ENCODE measurements at regions not wholly inside any gene's neighbourhood (a gene's known extent, or its start where the extent isn't known, plus 50 kb on each side); places are given as distances from the start of the nearest gene placed in this dataset.
A peak's percentile ranks its signal among the peaks of the same experiment; 100 is the strongest.
"Not testable (repeated sequence)": the region's sequence is repeated elsewhere in the genome, so short reads cannot be mapped to it uniquely, and the experiment has no call there.

DNA sequence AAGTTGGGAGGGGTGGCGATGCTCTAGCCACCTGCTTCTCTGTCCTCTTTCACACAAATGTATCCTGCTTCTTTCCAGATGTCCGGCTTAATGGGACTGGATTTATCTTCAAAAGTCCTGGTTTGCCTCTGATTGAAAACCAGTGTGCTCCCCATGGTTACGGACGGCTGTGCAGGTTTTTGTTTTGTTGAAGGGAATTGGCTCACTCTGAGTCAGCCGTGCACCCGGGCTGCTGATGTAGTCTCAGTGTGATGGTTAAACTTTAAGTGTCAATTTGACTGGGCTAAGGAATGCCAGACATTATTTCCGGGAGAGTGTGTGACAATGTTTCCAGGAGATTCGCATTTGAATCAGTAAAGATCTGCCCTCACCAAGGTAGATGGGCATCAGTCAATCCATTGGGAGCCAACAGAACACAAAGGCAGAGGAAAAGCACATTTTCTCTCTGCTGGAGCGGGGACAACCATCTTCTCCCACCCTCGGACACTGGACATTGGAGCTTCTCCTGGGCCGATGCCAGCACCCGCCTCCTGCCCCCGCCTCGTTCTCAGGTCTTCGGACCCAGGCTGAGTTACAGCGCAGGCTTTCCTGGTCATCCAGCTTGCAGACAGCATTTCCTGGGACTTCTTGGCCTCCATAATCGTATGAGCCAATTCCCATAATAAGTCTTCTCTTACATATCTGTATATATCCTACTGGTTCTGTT is 126.9 kb upstream of the TNRC6C start:
- peak; percentile 67 for DNase-seq

DNA sequence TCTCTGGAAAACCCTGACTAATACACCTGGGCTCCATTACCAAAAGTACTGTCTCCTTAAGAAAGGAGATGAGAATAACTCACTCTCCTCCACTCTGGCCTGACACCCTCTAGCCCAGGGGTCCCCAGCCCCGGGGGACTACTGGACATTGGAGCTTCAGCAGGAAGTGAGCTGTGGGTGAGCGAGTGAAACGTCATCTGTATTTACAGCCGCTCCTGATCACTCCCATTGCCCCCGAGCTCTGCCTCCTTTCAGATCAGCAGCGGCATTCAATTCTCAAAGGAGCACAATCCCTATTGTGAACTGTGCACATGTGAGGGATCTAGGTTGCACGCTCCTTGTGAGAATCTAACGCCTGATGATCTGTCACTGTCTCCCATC is 126.3 kb upstream of the TNRC6C start:
- DNase-seq = no peak

DNA sequence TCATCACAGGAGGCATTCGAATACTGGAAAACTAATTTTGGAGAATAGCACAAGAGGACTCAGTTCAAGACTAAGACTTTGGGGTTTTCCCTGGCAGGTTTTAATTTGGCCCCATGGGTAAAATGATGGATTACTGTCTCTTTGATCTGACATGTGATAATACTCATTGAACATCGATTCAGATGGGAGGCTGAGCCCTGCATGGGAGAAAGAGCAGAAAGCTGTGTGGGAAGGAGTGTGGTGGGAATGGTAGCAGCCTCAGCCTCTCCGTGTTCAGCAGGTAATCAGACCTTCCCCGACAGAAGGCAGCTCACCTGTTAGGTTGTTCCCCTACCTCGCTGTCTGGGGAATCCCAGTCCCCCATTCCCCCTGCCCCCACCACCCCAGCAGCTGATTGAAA is 124.7 kb upstream of the TNRC6C start:
- DNase-seq = no peak

DNA sequence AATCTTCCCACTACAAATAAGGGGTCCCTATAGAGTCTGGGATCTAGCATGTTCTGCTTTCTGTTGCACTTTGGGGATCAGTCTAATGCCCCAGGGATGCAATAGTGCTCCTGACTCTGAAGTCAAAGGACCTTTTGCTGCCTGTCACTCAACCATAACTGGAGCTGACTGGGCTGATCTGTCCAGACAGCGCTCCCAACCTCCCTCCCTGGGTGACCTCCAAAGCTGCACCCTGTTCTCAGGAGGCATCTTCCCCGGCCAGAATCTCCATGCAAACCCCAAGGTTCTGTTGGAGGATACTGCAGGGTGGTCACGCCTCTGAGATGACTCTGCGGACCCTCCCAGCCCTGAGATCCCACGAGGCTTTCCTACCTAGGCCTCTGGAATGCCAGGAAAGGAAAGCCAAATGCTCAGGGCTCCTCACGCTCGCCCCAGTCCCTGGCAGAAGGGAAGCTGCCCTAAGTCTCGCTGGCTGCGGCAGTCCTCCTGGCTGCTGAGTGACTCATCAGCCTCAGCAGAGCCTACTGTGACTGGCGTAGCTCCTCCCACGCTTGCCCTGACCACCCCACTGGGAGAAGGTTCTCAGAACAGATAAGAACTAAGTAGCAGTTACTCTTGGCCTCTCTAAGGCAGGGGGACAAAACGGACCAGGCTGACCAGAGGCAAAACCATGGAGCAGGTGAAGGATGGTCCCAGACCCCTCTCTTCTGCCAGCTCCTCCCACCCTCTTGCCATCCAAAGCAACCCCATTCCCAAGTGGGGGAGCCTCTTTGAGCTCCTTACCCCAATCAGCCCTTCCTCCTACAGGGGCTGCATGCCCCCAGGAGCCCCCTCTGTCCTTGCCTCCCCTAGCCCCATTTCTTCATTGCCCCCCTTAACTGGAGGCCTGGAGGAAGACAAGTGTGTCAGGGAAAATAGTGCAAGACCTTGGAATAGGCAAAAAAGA is 124.1 kb upstream of the TNRC6C start:
- DNase-seq = peak; percentile 75

DNA sequence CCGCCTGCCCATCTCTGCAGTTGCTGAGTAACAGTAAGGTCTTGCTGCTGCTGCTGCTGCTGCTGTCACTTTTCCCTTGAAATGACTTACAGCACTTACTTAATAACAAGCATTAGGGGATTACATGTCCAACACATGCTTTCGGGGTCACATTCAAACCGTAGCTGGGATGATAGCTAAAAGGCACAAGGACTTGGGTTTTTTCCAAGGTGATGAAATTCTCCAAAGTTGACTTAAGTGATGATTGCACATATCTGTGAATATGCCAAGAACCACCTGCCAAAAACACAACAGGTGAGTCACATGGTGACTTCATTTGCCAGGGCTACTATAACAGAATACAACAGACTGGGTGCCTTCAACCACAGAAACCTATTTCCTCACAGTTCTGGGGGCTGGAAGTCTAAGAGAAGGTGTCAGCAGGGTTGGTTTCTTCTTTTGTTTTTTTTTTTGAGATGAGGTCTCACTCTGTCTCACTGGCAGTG is 121.9 kb upstream of the TNRC6C start:
- peak; percentile 40 for DNase-seq

DNA sequence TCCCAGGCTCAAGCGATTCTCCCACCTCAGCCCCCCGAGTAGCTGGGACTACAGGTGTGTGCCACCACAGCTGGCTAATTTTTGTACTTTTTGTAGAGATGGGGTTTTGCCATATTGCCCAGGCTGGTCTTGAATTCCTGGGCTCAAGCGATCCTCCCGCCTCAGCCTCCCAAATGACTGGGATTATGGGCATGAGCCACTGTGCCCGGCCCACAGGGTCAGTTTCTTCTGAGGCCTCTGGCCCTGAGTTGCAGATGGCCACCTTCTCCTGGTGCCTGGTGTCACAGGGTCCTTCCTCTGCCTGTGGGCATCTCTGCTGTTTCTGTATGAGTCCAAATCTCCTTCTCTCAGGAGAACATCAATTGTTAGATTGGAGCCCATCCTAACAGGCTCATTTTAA is 121.4 kb upstream of the TNRC6C start:
- not testable (repeated sequence) for DNase-seq

DNA sequence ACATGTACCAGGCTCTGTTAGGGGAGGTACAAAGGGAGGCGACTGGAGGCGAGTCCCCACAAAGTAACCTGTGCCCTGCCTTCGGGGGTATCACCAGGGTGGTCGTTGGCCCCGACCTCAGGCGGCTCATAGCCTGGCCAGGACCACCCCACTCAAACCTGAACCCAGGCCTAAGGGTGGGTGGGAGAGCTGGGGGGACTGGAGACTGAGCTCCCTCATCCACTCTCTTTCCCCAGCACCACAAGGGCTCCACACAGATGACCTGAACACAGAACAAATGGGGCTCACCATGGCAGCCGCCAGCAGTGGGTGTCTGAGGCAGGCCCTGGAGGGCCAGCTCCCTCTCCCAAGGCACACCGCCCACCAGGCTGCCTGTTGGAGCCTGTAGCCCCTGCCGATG is 120.6 kb upstream of the TNRC6C start:
- no peak for DNase-seq

DNA sequence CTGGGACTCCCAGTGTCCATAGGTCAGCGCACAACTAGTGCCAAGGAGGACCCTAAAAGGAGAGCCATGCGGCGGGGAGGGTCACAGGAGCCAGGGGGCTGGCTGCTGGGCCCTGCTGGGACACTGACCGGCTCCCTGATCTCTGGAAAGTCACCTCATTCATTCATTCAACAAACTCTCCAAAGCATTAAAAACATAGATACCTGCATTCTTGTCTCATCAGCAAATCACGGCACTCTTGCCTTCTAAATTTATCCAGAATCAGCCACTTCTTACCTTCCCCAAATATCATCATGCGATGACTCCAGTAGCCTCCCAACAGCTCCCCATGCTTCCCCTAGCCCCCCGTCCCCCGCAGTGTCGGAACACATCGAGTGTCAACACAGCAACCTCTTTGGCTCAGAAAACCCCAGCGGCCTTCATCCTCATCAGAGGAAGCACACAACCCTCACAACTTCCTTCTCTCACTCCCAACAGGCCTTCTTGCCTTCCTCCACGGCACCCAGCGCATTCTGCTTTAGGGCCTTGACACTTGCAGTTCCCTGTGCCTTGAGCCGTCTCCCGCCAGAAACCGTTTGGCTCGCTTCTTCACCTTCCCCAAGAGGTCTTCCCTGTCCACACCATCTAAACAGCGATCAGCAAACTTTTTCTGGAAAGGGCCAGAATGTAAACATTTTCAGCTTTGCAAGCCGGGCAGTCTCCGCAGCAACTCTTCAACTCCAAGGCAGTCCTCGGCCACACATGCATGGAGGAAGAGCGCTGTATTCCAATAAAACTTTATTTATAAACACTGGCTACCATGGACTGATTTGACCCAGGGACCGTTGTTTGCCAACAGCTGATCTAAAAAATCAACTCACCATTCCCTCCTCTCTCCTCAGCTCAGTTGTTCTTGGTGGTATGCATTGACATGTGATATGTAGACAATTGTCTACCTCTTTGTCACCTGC is 119.5 kb upstream of the TNRC6C start:
- DNase-seq = no peak

DNA sequence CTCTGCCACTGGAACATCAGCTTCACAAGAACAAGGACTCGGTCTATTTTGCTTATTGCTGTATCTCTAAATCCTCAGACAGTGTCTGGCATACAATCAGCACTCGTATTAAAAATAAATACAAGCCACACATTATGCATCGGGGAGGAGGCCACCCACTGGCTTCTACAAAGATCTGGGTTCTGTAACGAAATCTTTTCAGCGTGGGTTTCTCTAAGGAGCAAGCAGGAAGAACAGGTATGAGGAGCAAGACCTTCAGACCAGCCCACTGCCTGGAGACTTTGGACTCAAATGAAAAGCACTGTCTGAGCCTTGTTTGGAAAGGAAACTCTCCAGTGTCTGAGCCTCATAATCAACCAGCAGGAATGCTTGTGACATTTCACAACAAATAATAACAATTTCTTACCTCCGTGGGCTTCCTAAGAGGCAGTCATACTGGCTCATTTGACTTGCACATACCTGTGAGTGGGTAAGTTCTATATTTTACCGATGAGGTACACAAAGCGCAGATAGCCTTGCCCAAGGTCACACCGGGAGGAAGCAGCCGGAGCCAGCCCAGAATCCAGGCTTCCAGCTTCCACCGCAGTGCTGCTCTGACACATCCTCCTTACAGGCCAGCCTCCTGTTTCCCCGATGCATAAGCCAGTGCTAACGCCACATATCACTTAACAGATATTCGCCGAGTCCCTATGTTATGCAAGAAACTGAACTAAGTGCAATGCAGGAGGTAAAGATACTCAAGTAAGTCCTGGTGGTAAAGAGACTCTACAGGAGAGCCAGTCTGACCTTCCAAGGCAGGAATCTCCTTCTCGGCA is 118.6 kb upstream of the TNRC6C start:
- DNase-seq = no peak

DNA sequence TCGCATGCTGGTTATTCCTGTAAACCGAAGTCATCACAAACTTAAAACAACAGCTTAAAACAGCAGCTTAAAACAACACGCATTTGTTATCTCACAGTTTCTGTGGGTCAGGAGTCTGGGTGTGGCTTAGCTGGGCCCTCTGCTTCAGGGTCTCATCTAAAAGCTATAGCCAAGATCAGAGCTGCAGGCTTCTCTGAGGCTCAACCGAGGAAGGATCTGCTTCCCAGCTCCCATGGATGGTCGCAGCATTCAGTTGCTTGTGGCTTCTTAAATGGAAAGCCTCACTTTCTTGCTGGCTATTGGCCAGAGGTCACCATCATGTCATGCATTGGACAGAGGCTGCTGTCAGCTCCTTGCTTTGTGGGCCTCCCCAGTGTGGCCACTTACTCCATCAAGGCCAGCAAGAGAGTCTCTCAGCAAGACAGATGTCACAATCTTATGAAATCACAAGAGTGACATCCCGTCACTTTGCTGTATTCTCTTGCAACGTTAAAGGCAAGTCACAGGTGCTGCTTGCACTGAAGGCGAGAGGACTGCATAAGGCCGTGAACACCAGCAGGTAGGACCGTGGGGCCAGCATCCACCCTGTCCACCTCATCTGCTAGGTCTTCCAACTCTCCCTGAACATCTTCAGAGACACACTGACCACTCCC is 117.9 kb upstream of the TNRC6C start:
- no peak for DNase-seq

DNA sequence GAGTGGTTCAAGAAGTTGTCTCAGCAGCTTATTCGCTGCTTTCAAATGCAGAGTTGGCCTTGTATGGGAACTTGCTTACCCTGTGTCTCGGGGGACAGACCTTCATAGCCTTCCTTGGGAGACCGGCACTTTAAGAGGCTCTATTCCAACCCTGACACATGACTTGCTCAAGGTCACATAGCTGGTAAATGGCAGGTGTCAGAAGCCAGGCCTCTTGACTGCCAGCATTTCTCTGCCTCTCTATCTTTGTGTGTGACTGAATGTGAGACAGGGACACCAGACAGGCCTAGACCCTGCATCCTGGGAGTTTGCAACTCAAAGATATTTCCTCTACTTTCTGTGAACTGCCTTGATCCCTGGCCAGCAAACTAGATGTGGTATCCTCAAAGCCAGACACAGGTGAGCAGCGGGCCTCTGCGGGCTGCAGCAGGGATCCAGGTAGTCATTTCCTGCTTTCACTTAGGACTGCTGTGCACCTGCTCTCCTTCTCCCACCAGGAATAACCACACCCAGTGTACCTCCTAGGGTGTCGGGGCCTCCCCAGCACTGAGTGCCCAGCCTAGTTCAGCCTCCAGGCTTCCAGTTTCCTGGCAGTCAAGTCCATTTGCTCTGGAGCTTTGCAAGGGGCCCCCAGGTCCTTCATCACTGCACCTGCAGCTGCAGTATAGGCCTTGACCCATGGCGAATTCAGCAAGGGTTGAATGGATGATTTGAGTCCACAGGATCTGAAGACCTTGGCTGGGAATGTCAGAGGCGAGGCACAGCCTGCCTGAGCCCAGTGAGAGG is 116.6 kb upstream of the TNRC6C start:
- no peak for DNase-seq

DNA sequence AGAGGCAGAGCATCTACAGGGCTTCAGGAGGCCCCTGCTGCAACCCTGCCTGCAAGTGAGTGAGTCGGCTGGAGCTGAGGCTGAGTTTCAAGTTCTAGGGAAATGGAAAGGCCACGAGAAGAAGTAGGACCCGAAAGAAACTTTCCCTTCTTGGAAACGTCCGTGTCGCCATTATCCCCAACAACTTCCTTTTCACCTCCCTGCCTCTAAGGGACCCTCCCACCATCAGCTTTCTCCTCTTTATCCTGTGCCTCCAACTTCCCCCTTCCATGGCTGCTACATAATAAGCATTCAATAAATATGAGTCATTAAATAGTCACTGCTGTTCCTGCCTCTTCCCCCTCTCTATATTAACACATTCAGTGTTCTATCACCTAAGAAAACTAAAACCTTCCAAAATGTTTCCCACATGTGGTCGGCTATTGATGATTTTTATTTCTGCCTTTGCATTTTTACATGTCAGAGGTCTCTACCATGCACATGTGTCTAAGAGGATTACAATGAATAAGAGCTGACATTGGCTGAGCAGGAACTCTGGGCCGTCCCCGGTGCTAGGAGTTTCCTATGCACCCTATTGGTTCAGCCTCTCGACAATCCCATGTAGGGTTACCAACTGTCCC is 115.9 kb upstream of the TNRC6C start:
- peak; percentile 77 for DNase-seq

DNA sequence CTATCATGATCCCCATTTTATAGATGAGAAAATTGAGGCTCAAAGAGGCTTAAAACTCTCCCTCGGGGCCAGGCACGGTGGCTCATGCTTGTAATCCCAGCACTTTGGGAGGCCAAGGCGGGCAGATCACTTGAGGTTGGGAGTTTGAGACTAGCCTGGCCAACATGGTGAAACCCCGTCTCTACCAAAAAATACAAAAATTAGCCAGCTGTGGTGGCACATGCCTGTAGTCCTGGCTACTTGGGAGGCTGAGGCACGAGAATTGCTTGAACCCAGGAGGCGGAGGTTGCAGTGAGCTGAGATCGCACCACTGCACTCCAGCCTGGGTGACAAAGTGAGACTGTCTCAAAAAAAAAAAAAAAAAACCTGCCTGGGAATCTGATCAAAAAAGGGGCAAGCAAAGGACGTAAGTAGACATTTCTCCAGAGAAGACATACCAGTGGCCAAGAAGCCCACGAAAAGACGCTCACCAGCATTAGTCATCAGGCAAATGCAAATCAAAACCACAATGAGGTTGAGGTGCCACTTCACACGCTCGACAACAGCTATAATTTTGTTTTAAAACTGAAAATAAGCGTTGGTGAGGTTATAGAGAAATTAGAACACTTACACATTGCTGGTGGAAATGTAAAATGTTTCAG is 115.1 kb upstream of the TNRC6C start:
- peak; percentile 74 for DNase-seq

DNA sequence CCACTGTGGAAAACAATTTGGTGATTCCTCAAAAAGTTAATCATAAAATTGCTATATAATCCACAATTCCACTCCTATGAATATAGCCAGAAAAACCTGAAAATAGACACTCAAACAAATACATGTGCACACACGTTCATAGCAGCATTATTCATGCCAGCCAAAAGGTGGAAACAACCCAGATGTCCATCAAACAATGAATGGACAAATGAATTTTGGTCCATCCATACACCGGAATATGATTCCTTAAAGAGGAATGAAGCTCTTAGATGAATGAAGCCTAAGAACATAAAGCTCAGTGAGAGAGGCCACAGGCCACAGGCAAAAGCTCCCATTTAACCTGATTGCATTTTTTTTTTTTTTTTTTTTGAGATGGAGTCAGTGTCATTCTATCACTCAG is 114.6 kb upstream of the TNRC6C start:
- DNase-seq = no peak

DNA sequence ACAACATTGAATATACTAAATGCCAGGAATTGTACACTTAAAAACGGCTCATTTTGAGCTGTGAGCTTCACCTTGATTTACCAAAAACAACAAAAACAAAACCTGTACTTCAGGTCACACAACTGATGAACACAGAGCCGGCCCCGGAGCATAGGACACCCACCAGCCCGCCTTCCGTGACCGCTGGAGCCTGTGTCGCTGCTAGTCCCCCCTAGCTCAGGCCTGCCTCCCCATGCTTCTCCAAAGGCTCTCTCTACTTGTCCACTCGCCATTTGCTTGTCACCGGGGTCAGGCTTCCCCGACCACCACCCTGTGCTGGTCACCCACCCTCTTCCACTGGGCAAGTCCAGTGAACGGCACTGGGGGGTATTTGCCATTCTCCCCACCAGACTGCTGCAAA is 113.8 kb upstream of the TNRC6C start:
- DNase-seq = no peak

DNA sequence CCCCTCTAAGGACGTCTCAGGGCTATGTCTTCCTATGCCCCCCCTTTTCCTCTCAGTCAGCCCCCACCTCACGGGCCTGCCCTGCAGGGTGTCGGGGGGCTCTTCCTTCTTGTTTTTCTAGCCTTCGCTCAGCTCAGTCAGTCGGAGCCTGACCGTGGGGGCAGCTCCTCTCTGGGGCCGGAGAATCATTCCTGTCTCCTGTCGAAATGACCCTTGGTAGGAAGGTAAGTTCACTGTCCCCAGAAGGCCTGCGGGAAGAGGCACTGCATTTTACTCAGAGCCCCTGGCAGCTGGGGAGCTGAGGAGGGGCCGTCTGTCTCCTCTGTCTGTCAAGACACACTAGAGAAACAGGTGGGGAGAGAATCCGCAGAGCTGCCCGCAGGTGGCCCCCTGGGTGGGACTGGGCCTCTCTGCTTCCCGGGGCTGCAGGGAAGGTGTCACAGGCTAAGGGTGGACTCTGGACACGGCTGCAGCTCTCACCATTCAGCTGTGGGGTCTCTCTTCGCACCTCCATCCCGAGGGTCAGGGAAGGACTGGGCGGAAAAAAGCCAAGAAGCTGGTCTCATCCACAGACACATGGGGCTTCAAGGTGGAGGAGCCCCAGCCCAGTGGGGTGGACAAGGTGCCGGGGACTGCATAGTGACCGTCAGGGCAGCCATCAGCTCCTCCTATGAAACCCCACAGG is 112.8 kb upstream of the TNRC6C start:
- DNase-seq = no peak

DNA sequence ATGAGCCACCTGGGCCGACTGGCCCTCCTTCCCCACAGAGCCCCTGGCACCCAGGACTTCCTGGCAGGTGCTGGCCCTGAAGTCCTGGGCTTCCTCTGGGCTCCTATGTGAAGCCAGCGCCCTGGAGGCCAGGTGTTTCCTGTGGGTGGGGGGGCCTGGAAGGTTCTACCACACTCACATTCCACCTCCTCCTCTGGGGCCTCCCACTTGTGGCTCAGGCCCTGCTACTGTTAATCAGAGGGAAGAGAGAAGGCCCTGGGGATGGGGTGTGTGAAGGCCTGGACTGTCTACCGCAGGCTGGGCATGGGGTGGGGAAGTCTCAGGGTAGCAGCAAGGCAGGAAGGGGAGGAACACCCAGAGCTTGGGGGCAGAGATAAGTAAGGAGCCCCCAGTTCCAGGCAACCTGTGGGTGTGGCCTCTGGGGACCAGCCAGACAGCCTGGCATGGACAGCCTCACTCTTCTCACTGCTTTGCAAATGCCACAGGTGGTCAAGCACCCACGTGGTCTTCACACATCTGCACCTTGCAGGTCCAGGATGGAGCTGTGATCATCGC is 111.9 kb upstream of the TNRC6C start:
- DNase-seq = no peak

DNA sequence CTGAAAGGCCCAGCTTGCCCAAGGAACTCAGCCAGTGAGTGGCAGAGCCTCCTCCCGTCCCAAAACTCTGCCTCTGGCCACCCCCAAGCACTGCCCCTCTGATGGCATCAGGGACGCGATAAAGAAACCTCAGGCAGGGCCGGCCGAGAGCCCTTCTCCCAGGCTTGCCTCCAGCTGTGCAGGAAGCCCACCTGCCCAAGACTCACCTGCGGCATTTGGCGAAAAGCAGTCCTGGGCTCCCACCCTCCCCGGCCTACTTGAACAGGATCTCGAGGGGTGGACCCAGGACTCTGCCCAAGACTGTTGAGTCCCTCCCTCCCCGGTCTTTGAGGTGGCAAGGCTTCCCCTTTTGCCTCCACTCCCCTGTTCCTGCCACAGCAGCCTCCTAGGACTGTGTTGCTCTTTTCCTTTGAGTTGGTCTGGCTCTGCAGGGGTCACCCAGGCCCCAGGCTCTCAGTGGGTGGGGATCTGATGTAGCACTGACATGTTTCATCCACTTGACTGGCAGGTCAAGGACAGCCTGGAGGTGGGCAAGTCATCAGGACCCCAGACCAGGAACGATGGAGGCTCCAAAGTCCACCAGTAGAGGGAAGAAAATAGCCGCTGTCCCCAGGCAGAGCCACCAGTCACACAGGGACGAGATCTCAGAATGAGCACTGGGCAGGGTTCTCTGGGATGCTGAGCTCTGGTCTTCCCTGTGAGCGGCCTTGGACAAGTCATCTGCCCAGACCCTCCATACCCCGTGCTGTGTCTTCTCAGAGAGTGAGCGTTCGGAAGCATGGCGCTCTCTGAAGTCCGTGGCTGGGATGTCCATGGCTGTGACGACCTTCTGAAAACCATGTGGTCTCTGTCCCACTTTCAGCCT is 111.0 kb upstream of the TNRC6C start:
- no peak for DNase-seq
